ENCODE measurements at regions not wholly inside any gene's neighbourhood (a gene's known extent, or its start where the extent isn't known, plus 50 kb on each side); places are given as distances from the start of the nearest gene placed in this dataset.

DNA sequence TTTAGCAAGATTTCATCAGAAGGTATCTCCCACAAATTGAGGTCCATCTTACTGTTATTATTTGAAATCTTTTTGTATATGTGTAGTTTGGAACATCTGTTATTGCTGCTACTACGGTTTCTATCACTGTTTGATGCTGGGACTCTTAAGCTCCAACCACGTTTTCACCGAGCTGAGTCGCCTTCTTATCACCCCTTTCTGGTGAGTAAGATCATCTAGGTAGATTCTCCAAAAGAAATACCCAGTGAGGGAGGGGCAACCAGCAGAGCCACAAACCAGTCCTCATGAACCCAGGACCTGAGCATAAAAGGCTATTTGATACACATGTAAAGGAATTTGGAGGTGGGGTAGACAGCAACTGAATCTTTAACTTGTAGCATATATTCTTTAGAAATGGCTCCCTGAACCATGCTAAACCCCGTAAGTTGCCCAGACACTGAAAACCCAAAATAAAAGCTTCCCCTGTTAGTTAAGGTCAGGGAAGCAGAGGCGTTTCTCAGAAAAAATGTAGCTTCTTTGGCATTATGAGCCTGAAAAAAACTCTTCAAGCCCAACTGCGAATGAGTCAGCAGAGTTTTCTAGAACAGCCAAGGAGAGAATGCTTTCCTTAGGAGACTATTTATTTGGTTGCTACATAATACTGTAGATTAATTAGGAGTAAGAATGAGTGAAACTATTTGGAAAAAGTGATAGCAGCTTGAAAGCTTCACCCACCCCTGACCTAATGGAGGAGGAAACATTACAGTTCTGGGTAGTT lies 53.8 kb upstream of the ATXN3L start:
- Histone ChIP-seq H3K27ac (peak overlapping the region; percentile 54), H3K4me1 (peaks cover 23% of the 10 kb centered on the region), H3K9me3 (no peaks in the 10 kb centered on the region), H3K36me3 (no peaks in the 10 kb centered on the region), H3K4me3 (no peak overlapping the region), H3K27me3 (no peaks in the 10 kb centered on the region)
- no peak for DNase-seq (ENCODE audit: low spot score in 2 of 2)
- WGBS: 41% methylated on average over 7 of the region's 7 CpGs
- TF ChIP-seq POLR2A (IDR thresholded peaks at IDR 0.05) (no peak), EP300 (IDR thresholded peaks at IDR 0.05) (no peak), POLR2AphosphoS5 (IDR thresholded peaks at IDR 0.05) (no peak)
- TF ChIP-seq, protein P1, sequence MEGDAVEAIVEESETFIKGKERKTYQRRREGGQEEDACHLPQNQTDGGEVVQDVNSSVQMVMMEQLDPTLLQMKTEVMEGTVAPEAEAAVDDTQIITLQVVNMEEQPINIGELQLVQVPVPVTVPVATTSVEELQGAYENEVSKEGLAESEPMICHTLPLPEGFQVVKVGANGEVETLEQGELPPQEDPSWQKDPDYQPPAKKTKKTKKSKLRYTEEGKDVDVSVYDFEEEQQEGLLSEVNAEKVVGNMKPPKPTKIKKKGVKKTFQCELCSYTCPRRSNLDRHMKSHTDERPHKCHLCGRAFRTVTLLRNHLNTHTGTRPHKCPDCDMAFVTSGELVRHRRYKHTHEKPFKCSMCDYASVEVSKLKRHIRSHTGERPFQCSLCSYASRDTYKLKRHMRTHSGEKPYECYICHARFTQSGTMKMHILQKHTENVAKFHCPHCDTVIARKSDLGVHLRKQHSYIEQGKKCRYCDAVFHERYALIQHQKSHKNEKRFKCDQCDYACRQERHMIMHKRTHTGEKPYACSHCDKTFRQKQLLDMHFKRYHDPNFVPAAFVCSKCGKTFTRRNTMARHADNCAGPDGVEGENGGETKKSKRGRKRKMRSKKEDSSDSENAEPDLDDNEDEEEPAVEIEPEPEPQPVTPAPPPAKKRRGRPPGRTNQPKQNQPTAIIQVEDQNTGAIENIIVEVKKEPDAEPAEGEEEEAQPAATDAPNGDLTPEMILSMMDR (IDR thresholded peaks at IDR 0.05): no peak

DNA sequence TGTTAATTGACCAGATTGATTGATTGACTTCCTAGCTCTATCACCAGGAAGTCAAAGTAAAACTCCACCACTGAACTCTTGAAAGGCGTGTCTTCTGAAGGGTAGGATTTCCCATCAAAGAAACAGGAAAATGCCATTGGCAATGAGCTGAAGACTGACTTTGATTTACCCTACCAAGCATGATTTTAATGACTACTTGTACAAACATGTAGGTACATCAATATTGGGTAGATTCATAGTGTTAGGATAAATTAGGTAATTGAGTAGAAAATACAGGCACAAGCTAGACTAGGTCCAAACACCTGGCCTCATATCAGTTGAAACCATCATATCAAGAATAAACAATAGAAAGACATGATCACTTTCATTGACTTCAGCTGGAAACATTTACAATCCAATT lies 53.2 kb upstream of the ATXN3L start:
- peak overlapping the region; percentile 54 for H3K27ac ChIP-seq
- 75% methylated on average over 1 of the region's 1 CpG for WGBS
- H3K9me3 ChIP-seq: no peaks in the 10 kb centered on the region
- H3K4me3 ChIP-seq: no peak overlapping the region
- H3K4me1 ChIP-seq: peaks cover 23% of the 10 kb centered on the region
- no peak for DNase-seq (ENCODE audit: low spot score in 2 of 2)
- H3K36me3 ChIP-seq: no peaks in the 10 kb centered on the region
- H3K27me3 ChIP-seq: no peaks in the 10 kb centered on the region
- TF ChIP-seq POLR2AphosphoS5 (IDR thresholded peaks at IDR 0.05) (no peak), POLR2A (IDR thresholded peaks at IDR 0.05) (no peak), EP300 (IDR thresholded peaks at IDR 0.05) (no peak)
- TF ChIP-seq, protein P1 (IDR thresholded peaks at IDR 0.05): no peak

DNA sequence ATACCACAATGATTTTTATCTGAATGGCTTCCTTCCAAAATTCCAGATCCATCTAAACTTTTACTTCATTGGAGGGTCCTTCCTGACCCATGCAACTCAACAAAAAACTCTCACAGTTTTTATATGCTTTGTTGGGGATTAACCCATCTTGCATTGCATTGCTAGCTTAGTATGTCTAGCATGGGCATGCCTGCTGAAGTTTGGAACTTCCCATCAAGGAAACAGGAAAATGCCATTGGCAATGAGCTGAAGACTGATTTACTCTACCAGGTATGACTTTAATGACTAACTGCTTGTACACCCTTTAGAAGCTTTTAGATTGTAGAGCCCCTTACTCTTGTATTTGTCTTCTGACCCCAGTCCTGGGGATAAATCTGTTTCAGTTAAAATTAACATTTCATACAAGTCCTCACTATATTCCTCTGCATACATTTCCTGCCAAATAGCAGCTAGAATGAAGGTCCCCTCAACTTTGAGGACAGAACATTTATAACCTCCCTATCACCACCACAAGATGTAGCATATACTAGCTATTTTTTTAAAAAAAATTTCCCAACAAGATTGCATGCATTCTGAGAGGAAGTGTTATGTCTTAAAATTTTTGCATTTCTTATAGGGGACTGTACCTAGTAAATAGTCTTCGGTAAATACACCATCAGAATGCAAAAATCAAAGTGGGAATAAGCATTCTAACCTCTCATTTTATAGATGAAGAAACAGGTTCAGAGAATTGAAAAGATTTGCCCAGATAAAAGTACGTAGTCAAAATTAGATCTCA lies 52.5 kb upstream of the ATXN3L start:
- Histone ChIP-seq H3K4me3 (no peak overlapping the region), H3K9me3 (no peaks in the 10 kb centered on the region), H3K36me3 (no peaks in the 10 kb centered on the region), H3K27ac (no peak overlapping the region), H3K4me1 (peaks cover 20% of the 10 kb centered on the region), H3K27me3 (no peaks in the 10 kb centered on the region)
- WGBS: 65% methylated on average over 2 of the region's 2 CpGs
- TF ChIP-seq, protein P1 (IDR thresholded peaks at IDR 0.05): no peak
- no peak for TF ChIP-seq POLR2AphosphoS5 (IDR thresholded peaks at IDR 0.05)
- TF ChIP-seq POLR2A (IDR thresholded peaks at IDR 0.05): no peak
- no peak for TF ChIP-seq EP300 (IDR thresholded peaks at IDR 0.05)
- DNase-seq (ENCODE audit: low spot score in 2 of 2): no peak

DNA sequence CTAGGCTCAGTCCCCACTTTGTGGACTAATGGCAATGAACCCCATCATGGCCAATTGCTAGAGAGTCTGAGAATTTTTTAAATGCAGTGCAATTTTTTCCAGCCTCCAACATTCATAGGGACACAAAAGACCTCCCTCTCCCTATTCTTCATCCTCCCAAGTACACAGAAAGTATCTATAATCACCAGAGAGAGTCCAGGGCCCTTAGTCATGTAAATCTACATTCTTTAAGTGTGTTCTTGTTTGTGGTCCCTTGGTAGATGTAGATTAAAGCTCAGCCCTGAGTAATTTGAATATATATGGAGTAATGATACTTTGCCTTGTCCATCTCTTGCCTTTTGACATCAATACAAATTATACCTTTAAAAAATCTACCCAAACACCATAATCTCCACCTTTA lies 51.3 kb upstream of the ATXN3L start:
- H3K36me3 ChIP-seq: no peaks in the 10 kb centered on the region
- no peak for TF ChIP-seq EP300 (IDR thresholded peaks at IDR 0.05)
- no peak for TF ChIP-seq POLR2AphosphoS5 (IDR thresholded peaks at IDR 0.05)
- TF ChIP-seq POLR2A (IDR thresholded peaks at IDR 0.05): no peak
- no peak overlapping the region for H3K4me3 ChIP-seq
- DNase-seq (ENCODE audit: low spot score in 2 of 2): no peak
- H3K27me3 ChIP-seq: no peaks in the 10 kb centered on the region
- no peak overlapping the region for H3K27ac ChIP-seq
- H3K9me3 ChIP-seq: no peaks in the 10 kb centered on the region
- peaks cover 12% of the 10 kb centered on the region for H3K4me1 ChIP-seq

DNA sequence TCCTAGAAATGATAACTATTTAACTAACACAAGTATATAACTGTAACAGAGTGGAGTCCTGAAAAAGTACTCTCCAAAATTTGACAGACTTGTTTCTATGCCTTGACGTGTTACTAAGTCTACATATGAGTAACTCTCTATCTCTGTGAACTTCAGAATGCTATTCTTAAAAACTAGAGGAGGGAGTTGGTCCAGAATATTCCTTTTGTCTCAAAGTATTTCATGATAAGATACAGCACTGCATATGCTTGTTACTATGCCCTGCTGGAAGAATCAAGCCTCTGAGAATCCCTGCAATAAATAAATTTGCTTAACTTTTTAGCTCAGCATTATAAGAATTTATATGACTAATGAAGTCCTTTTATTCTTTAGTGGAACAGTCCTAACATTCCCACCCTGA lies 50.9 kb upstream of the ATXN3L start:
- H3K9me3 ChIP-seq: no peaks in the 10 kb centered on the region
- H3K36me3 ChIP-seq: no peaks in the 10 kb centered on the region
- TF ChIP-seq, protein P1 (IDR thresholded peaks at IDR 0.05): no peak
- TF ChIP-seq POLR2A (IDR thresholded peaks at IDR 0.05): no peak
- TF ChIP-seq EP300 (IDR thresholded peaks at IDR 0.05): no peak
- no peak for TF ChIP-seq POLR2AphosphoS5 (IDR thresholded peaks at IDR 0.05)
- 42% methylated on average over 1 of the region's 1 CpG for WGBS
- H3K4me3 ChIP-seq: no peak overlapping the region
- no peaks in the 10 kb centered on the region for H3K27me3 ChIP-seq
- no peak for DNase-seq (ENCODE audit: low spot score in 2 of 2)
- H3K4me1 ChIP-seq: peaks cover 11% of the 10 kb centered on the region
- no peak overlapping the region for H3K27ac ChIP-seq
